ENCODE measurements at regions not wholly inside any gene's neighbourhood (a gene's known extent, or its start where the extent isn't known, plus 50 kb on each side); places are given as distances from the start of the nearest gene placed in this dataset.

DNA sequence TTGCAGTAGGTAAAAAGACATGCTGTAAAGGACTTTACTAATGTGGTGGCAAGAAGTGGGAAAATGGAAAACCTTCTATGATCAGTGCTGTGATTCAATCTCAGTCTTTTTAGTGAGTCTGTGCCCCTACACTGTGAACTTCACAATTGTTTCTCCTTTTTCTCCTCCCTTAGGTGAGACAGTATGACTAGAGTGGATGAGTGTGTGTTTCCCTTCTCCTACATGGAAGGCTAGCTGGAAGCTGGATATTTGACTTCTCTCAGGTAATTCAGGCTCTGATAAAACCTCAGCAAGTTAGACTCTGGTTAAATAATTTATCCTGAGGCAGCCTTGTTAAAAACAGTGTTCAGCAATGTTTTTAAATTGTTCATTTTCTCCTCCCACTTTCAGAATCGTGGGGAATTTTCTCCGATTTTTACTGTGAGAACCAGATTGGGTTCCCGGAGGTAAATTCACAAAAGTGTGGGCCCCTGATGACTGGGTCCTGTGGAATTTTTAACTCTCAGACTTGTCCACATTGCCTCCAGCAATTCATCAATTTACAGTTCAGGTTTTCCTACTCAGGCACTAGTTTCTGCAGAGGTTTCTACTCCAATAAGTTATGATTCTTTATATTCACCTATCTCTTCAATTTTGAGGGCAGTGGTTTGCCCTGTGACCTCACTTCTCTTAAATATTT lies 149.1 kb upstream of the PIK3R1 start:
- TF ChIP-seq CTCF (IDR thresholded peaks at IDR 0.05): no peak
- TF ChIP-seq EP300 (IDR thresholded peaks at IDR 0.05): no peak

Data from tibial nerve (tissue), 4 donors.